ENCODE measurements at regions not wholly inside any gene's neighbourhood (a gene's known extent, or its start where the extent isn't known, plus 50 kb on each side); places are given as distances from the start of the nearest gene placed in this dataset.
"Not testable (repeated sequence)": the region's sequence is repeated elsewhere in the genome, so short reads cannot be mapped to it uniquely, and the experiment has no call there.

- no peak for FAIRE-seq
Measured at GRCh38 chr1:55546553-55546952, 331.4 kb upstream of the USP24 start.

GRCh38 chr1:55544826-55545225 is 329.7 kb upstream of the USP24 start:
- FAIRE-seq, result no peak

DNA sequence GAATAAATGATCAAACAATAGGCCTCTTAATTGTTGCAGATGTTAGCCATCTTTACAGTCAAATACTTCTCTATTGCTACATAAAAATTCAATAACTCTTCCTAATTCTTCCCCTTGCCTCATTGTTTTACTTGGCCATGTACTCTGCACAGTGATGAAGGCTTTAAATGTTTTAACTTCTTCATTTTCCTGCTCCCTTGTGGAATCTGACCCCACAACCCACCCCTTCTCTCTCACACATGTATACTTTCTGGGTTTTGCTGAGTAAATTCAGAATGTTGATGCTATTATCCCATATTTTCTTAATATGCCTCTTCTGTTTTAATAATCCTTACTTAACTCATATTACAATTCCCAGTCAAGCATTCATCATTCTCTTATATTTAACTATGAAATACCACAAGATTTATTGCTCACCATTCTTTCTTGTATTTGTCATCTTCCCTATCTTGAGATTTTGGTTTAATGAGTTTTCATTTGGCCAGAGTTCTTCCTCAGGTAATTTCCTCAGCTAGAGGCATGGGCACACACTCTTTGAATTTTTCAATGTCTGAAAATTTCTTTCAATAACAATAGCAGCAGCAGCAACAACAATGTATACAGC is 327.8 kb upstream of the USP24 start:
- no peak for FAIRE-seq

DNA sequence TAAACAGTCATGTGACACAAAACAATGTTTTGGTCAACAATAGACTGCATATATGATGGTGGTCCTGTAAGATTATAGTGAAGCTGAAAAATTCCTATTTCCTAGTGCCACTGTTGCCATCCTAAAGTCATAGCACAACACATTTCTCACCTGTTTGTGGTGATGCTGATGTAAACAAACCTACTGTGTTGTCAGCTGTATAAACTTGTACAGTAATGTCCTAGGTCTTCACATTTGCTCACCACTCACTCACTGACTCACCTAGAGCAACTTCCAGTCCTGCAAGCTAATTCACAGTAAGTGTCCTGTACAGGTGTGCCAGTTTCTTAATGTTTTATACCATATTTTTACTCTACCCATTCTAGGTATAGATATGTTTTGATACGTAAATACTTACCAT is 326.1 kb upstream of the USP24 start:
- FAIRE-seq, result no peak

DNA sequence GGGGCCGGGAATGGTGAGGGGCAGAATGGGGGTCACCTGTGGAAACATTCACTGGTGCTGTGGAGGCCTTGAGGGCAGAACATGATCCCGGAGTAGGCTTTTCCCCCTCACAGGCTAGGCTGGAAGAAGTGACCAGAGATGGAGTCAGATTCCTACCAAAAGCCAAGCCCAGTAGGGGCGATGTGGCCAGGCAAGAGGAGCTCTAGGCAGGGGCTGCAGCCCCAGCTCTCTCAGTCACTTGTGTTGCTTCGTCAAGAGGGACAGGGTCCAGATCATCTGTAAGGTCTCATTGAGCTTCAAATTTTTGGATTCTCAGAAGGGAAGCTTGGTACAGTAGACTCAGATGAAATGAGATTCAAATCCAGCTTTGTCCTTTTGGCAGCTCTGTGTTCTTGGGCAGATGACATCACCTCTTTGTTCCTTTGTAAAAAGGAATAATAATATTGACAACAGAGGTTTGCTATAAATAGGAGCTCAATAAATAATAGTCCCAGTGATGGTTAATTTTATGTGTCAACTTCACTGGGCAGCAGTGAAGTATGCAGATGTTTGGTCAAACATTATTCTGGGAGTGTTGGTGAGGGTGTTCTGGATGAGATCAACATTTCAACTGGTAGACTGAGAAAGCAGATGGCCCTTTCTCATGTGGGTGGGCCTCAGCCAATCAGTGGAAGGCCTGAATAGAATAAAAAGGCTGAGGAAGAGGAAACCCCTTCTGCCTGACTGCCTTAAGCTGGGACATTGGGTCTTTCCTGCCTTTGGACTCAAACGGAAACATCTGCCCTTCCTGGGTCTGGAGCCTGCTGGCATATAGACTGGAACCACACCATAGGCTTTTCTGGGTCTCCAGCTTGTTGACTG is 324.7 kb upstream of the USP24 start:
- no peak for FAIRE-seq

GRCh38 chr1:55538428-55538827 is 323.3 kb upstream of the USP24 start:
- FAIRE-seq, result no peak

DNA sequence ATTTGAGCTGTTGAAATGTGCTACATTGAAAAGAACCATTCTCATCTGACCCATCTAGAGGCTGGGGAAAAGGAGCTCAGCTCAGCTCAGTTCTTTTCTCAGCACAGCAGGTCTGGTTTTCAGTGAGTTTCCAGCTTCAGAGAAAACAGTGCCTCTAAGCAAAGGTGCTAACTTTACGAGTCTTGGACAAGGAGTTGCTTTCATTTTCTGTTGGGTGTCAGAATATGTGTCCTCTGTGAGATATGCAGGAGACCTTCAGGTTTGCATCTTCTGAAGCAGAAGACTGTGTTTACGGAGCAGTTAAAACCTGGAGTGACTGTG is 321.3 kb upstream of the USP24 start:
- no peak for FAIRE-seq

DNA sequence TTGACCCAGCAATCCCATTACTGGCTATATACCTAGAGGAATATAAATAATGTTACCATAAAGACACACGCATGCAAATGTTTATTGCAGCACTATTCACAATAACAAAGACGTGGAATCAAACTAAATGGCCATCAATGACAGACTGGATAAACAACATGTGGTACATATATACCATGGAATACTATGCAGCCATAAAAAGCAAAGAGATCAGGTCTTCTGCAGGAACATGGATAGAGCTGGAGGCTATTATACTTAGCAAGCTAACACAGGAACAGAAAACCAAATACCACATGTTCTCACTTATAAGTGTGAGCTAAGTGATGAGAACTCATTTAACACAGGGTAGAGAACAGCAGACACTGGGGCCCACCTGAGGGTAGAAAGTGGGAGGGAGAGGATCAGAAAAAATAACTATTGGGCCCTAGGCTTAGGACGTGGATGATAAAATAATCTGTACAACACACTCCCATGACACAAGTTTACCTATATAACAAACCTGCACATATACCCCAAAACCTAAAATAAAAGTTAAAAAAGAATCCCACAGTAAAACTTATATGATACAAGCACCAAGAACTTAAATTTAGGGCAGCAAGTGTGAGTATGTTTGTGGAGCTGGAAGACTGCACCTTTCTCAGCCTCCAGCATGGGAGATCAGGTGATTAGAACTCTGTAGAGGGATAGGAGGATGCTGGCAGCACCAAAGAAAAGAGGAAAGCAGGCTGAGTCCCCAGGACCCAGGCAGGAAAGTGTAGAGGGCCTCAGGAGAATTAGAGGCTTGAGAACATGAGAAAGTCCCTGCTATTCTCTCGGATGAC is 320.8 kb upstream of the USP24 start:
- FAIRE-seq, result no peak

- no peak for FAIRE-seq
Measured at GRCh38 chr1:55534565-55535121, 319.5 kb upstream of the USP24 start.

GRCh38 chr1:55531644-55532043 is 316.5 kb upstream of the USP24 start:
- no peak for FAIRE-seq

- no peak for FAIRE-seq
Measured at GRCh38 chr1:55530749-55531478, 315.8 kb upstream of the USP24 start.

- FAIRE-seq, result no peak
Measured at GRCh38 chr1:55529017-55529416, 313.9 kb upstream of the USP24 start.

DNA sequence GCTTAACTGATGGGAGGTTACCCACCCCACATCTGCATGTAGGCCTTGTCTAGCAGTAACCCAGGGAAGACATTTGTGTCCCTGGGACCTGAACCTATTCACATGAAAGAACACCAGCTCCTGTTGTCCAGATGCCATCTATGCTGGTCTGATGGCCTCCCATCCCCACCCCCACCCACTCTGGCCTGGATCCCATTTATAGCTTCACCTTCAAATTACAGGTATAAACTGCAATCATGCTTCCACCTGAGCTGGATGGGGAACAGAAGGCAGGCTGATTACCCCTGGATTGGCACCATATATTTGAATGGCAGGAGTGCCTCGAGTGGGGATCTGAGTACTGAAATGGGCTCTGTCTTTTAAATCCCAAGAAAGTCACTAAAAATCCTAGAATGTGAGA is 312.7 kb upstream of the USP24 start:
- FAIRE-seq, result no peak

DNA sequence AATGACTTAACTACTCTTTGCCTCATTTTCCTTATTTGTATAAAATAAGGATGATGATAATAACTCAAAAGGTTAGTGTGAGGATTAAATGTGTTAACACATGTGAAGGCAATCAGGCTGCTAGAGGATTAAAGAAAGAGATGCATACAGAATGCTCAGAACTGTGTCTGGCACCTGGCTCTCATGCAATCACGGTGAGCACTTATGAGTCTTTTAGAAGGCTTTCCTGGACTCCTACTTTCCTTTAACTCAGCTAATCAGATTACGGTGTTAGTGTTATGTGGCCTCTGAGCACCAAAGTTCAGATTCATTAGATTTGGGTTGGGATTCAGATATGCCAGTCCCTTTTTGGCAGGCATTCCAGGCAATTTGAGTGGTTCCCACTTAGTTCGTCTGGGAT is 311.6 kb upstream of the USP24 start:
- FAIRE-seq, result no peak

GRCh38 chr1:55524006-55524405 is 308.8 kb upstream of the USP24 start:
- no peak for FAIRE-seq

GRCh38 chr1:55522982-55523381 is 307.8 kb upstream of the USP24 start:
- no peak for FAIRE-seq

DNA sequence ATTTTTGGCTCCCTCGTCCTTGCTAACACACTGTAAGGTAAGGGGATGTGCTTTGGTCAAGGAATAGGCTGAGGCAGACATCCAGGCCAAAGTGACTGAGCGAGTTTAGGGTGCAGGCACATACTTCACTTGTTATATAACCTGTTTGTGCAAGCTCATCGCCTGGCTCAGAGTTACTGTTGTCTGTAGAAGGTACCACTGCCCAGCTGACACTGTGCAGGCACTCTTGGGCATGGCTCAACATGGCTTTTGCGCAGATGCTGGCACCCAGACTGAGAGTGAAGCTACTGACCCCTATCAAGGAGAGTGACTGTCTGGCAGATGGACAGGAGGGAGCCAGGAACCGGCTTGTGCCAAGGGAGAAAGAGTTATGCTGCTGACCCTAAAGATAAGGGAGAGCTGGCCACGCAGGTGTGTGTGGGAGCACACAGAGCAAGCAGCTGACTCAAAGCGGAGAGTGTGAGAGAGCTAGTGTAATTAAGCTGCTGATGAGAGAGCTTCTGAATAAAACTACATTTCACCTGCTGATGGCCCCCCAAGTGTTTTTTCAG is 307.3 kb upstream of the USP24 start:
- FAIRE-seq, result no peak

DNA sequence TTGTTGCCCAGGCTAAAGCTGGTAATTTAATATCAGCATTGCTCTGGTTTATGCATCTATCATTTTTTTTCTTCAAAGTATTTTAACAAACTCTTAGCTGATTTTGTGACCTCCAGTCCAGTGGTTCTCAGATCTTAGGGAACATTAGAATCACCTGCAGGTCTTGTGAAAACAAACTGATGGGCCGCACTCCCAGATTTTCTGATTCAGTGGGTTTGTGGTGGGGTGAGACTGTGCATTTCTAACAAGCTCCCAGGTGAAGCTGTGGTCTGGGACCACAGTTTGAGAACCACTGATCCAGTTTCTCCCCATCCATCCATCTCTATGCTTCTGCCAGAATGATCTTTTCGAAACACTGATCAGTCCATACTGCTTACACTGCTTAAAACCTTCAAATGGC is 305.7 kb upstream of the USP24 start:
- no peak for FAIRE-seq

DNA sequence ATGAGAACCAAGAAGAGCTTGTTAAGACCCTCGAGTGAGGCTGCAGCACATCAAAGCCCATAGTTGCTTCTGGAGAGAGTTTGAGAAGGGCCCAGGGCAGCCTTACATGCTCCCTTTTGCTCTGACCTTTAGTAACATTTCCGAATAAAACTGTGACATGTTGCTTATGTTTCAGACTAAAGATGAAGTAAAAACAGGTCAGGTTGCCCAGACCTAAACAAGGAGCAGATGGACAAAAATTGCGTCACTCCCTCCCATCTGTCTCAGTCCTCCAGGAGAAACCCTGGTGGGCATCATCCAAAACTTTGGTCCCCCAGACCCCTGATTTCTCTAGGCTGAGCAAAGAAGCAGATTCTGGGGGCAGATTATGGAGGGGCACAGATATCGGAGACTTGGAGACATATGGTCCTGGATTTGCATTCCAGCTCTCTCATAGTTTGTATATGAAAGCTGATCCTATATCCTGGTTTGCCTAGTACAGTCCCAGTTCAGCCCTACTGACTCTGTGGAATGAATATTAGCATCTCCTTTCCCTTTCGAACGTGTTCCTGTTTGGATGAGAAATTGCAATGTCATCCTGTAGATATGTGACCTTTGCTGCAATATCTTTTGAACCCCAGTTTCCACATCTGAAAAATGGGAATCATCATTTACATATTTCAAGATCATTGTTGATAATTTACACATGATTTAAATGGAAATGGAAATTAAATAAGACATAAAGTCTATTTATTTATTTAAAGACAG is 304.9 kb upstream of the USP24 start:
- no peak for FAIRE-seq

GRCh38 chr1:55519276-55519675 is 304.1 kb upstream of the USP24 start:
- FAIRE-seq, result no peak

- no peak for FAIRE-seq
Measured at GRCh38 chr1:55517036-55517435, 301.9 kb upstream of the USP24 start.

DNA sequence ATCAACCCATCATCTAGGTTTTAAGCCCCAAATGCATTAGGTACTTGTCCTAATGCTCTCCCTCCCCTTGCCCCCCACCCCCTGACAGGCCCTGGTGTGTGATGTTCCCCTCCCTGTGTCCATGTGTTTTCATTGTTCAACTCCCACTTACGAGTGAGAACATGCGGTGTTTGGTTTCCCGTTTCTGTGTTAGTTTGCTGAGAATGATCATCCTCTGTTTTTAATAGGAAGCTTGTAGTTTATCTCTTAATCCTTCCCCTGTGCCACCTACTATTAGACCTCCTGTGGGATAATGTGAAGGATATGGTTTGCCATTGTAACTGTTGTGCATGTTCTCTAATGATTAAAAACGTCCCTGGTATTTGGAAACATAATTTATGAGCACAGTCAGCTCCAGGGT is 299.4 kb upstream of the USP24 start:
- FAIRE-seq, result not testable (repeated sequence)
